Limb (tissue), 2 donors: ENCODE measurements at regions not wholly inside any gene's neighbourhood (a gene's known extent, or its start where the extent isn't known, plus 50 kb on each side); places are given as distances from the start of the nearest gene placed in this dataset.
"Not testable (repeated sequence)": the region's sequence is repeated elsewhere in the genome, so short reads cannot be mapped to it uniquely, and the experiment has no call there.

Source experiments
- DNase-seq, 2 donors: peaks; one replicate each; pipeline ENCODE4 v3.0.0-alpha.2; 2016; ENCODE audit errors: extremely low spot score in 2 of 2

GRCh38 chr7:131861620-131862346 lies 305.4 kb upstream of the PODXL start:
- peak in 1 of 2 donors; percentile 14 for DNase-seq

GRCh38 chr7:131859147-131859821 lies 302.9 kb upstream of the PODXL start:
- DNase-seq = peak; percentile 35 to 78

GRCh38 chr7:131858611-131859010 lies 302.2 kb upstream of the PODXL start:
- DNase-seq = no peak

GRCh38 chr7:131849472-131849871 lies 293.0 kb upstream of the PODXL start:
- DNase-seq = no peak

- DNase-seq = no peak
These were observed 291.6 kb upstream of the PODXL start for GRCh38 chr7:131848033-131848432.

- DNase-seq = peak in 1 of 2 donors; percentile 57
These were observed 289.3 kb upstream of the PODXL start for GRCh38 chr7:131845573-131846314.

- no peak for DNase-seq
These were observed 287.9 kb upstream of the PODXL start for GRCh38 chr7:131844369-131844768.

- peak in 1 of 2 donors; percentile 73 for DNase-seq
These were observed 287.5 kb upstream of the PODXL start for GRCh38 chr7:131843898-131844331.

GRCh38 chr7:131839967-131840690 lies 283.7 kb upstream of the PODXL start:
- DNase-seq = no peak

GRCh38 chr7:131836733-131837132 lies 280.3 kb upstream of the PODXL start:
- DNase-seq = no peak

- DNase-seq = no peak
These were observed 278.7 kb upstream of the PODXL start for GRCh38 chr7:131835141-131835540.

GRCh38 chr7:131830681-131831080 lies 274.3 kb upstream of the PODXL start:
- no peak for DNase-seq

- DNase-seq = peak; percentile 25 to 57
These were observed 273.6 kb upstream of the PODXL start for GRCh38 chr7:131829947-131830558.

GRCh38 chr7:131827421-131827820 lies 271.0 kb upstream of the PODXL start:
- DNase-seq = no peak

- DNase-seq = peak in 1 of 2 donors; percentile 29
These were observed 270.5 kb upstream of the PODXL start for GRCh38 chr7:131826960-131827359.

- DNase-seq = not testable (repeated sequence)
These were observed 267.6 kb upstream of the PODXL start for GRCh38 chr7:131823961-131824440.

- DNase-seq = no peak
These were observed 263.5 kb upstream of the PODXL start for GRCh38 chr7:131819891-131820290.

GRCh38 chr7:131816391-131817007 lies 260.1 kb upstream of the PODXL start:
- DNase-seq = no peak

- no peak for DNase-seq
These were observed 252.3 kb upstream of the PODXL start for GRCh38 chr7:131808736-131809135.

- not testable (repeated sequence) for DNase-seq
These were observed 251.7 kb upstream of the PODXL start for GRCh38 chr7:131808156-131808555.
